HG03135 (cell line): ENCODE measurements at regions not wholly inside any gene's neighbourhood (a gene's known extent, or its start where the extent isn't known, plus 50 kb on each side); places are given as distances from the start of the nearest gene placed in this dataset.
"Not testable (repeated sequence)": the region's sequence is repeated elsewhere in the genome, so short reads cannot be mapped to it uniquely, and the experiment has no call there.

ENCODE experiments used
- ATAC-seq: cut with Tn5 transposase; IDR thresholded peaks from one replicate; pipeline ENCODE4 v1.9.1; 2021; ENCODE audit warnings: mild to moderate bottlenecking, moderate library complexity; ENCODE audit not compliant: unreplicated experiment

DNA sequence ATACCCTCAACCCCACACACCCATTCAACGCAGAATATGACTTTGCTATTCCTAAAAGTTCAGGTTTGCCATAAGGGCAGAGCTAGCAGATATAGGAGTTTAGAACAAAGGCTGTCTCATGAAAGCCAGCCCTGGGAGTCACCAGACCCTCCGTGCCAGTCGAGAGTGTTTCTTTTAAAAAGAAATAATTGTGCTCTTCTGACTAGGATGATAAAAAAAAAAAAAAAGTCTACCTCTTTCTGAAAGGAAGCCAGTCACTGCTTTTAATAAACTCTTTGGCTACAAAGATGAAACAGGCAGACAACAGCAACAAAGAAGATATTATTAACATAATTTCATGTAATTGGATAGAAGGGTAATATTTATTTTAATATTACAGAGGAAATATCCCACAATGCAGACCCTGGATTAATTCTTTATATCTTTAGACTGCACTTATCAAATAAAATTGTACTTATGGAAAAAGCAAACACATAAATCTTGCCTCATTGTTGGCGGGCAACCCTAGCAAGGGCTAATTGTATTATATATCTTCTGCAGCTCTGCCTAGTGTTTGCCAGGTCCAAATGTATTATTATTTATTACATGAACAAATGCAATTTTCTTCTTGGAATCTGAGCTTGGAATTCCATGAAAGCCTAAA lies 277.5 kb upstream of the DYNLRB2 start:
- ATAC-seq, result no peak

DNA sequence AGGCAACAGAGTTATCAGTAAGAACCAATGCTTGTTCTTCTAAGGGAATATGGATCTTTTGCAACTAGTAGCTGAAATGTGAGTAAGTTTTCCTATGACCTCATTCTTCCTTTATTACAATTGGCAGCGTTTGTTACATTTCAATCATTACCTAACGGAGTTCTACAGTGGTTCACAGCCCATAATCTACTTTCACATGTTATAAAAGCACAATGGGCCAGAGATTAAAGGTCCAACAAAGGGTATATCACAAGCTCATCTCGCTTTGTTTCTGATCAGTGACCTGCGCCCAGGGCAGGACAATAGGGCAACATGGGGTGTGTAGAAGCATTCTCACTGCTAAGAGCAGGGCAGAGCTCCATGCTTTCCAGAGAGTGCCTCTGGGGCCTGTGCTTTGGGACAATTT lies 279.9 kb upstream of the DYNLRB2 start:
- ATAC-seq, result no peak

DNA sequence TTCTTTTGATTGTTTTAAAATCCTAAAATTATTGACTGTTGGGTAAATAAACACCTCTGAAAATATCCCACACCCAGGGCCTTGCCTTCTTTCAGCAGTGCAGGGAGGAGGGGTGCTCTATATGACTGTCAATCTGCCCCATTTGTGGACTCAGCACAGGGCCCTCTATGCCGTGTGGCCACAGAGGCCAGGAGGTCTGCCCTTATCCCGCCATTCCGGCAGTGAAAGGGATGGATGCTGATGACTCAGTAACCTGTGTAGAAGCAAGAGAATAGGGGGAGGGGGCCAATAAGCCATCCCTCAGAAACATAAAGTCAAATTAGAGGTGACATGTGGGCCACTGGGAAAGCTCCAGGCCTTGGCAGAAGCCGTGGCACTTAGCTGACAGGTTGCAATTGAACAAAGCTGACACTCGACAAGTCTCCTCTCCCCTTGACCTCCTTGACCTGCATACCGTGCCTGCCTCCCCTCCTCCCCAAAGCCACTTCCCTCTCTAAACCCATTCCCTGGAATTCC lies 281.4 kb upstream of the DYNLRB2 start:
- ATAC-seq, result no peak

DNA sequence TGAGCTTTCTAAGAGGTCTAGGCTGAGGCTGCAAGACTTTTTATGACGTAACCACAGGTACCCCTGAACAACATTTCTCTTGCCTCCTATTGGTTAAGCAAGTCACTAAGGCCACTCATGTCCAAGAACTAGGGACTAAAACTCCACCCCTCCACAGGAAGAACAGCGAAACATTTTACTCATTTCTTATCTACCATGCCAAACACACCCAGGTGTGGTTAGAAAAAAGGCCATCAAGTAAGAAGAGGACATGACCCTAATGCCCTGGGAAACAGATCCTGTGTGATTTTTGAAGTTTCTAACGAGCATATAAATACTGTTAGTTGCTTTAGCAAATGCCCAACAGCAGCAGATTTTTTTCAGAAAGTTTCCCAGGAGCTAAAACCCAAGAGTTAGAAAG lies 282.4 kb upstream of the DYNLRB2 start:
- ATAC-seq, result no peak

DNA sequence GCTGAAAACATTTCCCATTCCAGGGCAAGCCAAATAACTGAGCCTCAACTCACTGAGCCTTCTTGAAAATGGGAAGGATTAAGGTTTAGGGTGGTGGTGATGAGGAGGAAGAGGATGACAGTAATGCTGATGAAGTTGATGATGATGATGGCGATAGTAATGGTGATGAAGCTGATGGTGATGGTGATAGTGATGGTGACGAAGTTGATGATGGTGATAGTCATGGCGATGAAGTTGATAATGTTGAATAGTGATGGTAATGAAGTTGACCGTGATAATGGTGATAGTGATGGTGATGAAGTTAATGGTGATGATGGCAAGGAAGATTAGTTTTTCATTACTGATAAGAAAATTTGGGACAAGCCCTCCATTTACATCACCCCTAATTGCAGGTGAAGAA lies 285.8 kb upstream of the DYNLRB2 start:
- ATAC-seq, result no peak

DNA sequence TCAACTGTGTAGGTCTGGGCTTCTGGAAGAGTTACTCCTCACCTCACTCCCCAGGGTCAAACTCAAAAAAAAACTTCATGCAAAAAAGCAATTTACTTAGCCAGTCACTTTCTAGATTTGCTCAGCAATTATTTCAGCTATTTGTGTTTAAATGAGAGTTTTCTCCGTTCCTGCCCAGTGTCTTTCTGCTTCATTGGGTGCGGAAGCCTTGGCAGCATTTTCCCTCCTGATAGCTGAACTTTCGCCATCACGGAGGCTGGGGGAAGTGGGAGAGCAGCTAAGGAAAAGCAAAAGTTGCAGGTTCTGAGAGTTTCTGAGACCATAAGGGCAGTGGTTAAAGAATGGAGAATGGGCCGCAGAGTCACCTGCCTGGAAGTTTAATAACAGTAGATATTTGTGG lies 287.1 kb upstream of the DYNLRB2 start:
- no peak for ATAC-seq

DNA sequence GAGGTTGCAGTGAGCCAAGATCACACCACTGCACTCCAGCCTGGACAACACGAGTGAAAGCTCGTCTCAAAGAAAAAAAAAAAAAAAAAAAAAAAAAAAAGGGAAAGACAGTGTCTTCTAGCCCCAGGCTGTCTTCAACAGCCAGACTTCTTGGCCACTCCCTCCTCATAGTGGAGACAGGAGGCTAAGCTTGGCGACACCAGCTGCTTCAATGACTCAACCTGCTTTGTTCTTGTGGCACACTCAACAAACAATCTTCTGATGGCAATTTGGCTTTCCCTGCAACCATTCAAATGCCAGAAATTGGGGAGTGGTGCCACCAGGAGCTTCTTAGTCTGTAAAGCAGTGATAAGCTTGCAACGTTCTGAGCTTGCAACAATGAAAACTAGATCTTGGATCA lies 290.4 kb upstream of the DYNLRB2 start:
- no peak for ATAC-seq

DNA sequence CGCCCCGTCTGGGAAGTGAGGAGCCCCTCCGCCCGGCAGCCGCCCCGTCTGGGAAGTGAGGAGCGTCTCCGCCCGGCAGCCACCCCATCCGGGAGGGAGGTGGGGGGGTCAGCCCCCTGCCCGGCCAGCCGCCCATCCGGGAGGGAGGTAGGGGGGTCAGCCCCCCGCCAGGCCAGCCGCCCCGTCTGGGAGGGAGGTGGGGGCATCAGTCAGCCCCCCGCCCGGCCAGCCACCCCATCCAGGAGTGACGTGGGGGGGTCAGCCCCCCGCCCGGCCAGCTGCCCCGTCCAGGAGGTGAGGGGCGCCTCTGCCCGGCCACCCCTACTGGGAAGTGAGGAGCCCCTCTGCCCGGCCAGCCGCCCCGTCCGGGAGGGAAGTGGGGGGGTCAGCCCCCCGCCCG lies 297.5 kb upstream of the DYNLRB2 start:
- ATAC-seq, result not testable (repeated sequence)

DNA sequence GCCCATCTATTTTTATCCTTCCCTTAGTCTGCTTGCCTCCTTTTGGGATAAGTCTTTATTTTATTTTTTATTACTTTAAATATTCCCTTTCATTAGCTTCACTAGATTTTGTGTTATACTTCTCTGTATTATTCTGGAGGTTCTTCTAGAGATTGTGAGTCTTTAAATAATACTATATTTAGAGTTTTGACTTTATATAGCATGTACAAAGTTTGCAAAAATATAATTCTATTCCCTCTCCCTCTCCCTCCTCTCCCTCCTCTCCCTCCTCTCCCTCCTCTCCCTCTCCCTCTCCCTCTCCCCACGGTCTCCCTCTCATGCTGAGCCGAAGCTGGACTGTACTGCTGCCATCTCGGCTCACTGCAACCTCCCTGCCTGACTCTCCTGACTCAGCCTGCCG lies 298.5 kb upstream of the DYNLRB2 start:
- ATAC-seq, result not testable (repeated sequence)

DNA sequence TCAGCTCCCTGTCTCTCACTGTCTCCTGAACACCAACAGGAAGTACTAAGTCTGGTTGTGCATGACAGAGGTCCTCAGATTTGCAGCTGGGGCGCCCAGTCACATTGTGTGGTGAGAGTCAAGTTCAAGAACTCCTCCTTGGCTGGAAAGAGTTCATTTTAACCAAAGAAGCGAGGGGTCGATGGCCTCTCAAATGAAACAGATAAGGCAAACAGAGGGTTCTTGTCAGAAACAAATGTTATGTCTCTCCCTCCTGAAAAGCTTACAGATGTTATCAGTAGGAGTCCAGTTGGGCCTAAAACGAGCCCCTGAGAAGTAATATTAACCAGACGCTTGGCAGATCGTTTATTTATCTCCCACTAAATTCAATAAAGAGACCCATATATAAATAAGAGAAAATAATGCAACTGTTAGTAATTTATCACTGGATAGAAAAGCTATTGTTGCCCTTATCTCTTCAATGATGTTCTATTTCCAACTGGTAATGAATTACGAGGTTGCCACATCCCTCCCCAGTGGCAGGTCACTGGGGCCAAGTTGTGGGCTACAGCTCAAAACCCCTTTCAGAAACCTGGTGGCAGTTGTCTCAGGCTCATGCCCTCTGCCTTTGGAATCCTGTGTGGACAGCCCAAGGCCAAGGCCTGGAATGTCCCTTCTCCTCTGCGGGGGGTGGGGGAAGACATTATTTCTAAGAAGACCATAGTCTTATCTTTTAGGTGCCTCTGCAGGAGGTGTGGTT lies 307.5 kb upstream of the DYNLRB2 start:
- no peak for ATAC-seq

DNA sequence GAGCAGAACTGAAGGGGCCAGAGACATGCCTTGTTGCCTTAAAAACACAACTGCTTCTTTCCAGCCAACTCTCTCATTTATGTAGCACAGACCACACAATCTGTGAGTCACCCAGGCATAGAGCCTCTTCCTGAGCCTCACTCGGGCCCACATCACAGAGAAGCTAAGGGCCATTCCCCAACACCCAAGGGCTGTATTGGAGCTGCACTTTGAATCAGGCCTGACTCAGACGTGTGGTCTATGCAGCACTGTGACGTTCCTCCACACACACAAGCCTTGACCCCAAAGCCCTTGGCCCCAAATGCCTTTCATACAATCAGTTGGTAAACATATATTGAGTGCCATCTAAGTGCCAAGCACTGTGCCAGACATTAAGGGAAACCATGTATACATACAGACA lies 308.9 kb upstream of the DYNLRB2 start:
- no peak for ATAC-seq

DNA sequence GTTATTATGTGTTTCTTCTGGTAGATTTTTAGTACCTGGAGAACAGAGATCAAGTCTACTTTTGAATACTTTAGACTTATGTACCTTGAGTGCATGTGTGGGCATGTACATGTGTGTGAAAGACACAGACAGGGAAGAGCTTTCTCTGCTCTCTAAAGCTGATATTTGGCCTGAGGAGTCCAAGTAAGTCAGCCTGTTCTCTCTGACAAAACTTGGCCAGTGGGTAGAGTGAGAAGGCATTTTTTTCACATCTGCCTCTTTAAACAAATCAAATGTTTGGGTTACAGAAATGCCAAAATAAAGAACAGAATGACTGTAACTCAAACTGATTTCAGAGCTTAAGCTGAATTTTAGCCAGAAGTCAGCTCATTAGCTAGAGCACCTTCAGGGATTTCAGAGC lies 309.7 kb upstream of the DYNLRB2 start:
- no peak for ATAC-seq

DNA sequence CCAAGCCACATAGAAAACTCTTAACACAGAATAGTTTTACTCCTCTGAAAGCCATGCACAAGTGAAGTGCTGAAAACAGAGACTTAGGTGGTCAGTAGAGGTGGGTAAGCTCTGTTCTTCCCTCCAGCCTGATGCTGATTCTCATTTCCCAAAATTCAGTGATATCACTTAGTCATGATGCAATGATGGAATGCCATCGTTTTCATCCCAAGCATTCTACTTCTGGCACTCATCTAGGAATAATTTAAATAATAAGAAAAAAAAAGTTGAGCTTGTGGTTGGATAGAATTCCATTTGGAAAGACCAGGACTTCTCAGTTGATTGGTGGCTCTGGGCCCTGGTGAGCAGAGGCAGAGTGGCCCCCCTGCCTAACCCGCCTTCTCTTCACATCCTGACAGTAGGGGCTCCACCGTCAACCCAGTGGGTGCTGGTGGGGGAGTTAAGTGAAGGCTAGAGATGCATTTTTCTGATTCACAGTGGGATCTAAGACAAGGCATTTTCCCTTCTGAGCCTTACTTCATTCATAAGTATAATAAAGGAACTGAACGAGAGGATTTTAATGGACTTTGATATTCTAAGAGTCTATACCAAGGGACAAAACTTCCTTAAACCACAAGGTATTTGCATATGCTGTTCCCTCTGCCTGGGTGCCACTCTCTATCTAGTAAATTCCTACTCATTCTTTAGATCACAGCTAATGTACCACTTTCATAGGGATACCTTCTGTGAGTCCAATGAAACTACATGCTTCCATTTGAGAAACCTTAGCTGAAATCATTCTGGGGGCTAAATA lies 310.3 kb upstream of the DYNLRB2 start:
- ATAC-seq, result no peak

DNA sequence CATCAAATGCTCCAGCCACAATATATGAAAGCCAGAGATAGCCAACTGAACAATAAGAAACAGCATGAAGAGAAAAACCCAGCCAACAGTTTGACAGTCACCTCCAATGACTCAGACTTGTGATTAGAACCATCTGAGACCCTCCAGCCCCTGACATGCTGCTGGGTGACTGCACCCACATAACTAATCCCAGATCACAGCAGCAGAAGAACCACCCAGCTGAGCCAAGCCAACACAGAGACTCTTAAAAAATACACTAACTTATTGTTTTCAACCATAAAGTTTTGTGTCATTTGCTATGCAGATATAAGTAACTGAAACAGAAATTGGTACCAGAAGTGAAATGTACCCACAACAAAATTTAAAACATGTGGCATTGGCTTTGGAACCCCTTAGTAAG lies 314.3 kb upstream of the DYNLRB2 start:
- no peak for ATAC-seq

DNA sequence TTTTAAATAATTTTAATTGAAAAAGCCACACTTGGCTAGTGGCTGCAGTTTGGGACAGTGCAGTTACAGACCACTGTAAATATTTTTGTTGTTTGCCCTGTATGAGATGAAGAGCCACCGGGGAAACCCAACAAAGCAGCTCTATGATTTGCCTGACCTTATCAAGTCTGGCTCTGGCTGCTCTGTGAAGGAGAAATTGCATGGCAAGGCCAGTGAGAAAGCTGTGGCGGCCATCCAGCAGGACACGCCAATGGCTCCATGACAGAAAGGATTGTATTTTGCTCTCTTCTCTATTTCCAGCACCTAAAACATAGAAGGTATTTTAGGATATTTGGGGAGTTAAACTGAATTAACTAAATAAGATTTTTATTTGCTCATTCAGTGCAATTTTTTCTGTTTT lies 330.0 kb upstream of the DYNLRB2 start:
- no peak for ATAC-seq

DNA sequence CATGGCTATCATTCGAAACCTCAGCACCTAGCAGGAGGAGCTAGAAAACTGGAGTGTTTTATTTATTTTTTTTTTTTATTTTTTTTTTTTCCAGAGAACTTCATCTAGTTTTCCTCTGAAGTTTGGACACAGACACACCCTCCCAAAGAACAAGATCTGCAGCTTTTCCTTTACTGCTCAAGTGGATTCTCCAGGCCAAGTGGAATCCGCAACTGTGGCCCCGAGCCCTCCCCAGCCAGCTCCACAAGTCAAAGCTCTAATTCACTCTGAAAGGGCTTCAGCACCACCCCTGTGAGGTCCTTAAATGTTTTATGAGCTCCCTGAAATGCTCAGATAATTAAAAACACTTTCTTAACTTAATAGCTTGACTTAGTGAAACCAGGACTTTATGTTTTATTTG lies 332.1 kb upstream of the DYNLRB2 start:
- no peak for ATAC-seq

DNA sequence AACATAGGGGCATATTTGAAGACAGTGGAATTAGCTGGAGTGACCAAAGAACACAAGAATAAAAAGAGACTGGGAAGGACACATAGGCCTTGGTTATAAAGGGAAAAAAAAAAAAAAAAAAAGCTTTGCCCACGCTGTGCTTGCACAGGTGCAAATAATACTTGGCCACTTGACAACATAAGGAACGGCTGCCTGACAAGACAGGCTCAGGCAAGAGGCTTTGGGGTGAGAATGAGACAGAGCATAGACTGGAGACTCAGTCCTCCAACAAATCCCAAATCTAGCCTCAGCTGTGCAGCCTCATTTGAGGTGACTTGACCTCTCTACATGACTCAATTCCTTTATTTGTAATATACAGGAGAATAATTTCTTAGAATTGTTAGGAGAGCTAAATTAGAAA lies 332.8 kb upstream of the DYNLRB2 start:
- no peak for ATAC-seq

DNA sequence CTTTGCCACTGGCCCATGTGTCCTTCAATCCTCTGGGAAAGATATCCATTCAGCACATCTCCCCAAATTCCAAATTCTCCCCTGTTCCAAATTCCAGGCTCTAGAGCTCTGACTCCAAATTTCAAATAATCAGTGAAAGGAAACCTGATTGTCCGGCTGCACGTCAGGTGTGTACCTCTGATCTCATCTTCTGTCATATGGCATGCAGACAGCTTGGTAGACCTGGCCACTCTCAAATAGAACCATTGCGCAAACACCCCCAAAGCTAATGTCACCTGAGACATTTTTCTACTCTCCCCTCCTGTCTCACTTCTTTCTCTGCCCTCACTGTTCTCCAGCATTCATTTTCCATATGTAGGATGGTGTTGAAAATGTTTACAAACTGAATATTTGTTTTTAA lies 337.0 kb upstream of the DYNLRB2 start:
- no peak for ATAC-seq

DNA sequence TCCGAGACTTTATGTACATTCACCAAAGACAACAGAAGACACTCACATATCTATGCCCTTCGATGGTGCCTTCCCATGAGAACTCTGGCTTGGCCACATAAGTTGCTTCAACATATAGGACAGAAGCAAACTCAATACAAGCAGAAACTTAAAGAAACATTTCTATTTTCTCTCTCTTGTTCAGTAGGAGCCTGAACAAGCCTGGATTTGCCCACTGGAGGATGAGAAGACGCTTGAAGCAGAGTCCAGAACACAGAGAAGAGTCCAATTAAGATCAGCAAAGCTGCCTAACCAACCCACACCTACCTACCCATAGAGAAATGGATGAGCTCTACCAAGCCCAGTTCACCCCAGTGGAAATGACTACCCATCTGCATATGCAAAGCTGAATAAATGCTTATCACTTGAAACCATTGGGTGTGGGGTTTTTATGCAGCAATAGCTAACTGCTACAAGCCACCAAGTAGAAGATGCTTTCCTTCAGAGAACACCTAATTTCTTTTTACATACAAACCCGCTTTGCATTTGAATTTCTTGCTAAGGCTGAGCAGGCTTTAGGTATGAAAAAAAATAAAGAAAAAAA lies 337.9 kb upstream of the DYNLRB2 start:
- no peak for ATAC-seq

DNA sequence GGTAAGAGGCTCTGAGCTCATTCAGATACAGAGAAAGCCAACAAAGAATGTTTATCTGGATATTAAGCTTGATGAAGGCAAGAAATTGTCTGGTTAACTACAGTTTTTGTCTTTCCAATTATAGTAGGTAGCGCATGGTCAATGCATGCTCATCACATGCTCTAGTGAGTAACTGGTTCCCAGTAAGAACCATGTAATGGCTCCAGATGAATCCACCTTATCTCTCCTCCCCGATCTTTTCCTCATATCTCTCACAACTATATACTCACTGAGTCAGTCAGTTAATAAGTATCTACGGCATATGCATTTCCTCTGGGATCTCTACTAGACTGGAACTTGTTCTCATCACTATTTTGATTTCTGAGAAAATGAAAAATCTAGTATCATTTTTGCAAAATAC lies 340.7 kb upstream of the DYNLRB2 start:
- no peak for ATAC-seq

DNA sequence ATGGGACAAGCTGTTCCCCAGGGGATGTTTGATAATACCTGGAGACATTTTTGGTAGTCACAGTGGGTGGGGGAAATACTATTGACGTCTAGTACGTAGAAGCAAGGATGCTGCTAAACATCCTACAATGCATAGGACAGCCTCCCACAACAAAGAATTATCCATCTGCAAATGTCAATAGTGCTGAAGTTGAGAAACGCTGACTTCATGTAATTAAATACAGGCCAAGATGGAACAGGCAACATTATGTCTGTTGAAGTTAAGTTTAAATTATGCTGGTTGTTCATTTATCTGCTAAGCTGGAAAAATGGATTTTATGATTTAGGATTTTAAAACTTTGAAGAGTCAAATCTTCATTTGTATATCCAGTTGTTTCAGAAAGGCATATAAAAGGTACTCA lies 341.2 kb upstream of the DYNLRB2 start:
- no peak for ATAC-seq
